ENCODE measurements at regions not wholly inside any gene's neighbourhood (a gene's known extent, or its start where the extent isn't known, plus 50 kb on each side); places are given as distances from the start of the nearest gene placed in this dataset.

GRCh38 chr3:116776880-116777785, 67.6 kb downstream of the TUSC7 start:
- TF ChIP-seq CTCF (IDR thresholded peaks at IDR 0.05) (no peak), POLR2A (IDR thresholded peaks at IDR 0.05) (no peak)

Measured in Peyer's patch (tissue), 4 donors.